Effector memory CD4-positive, alpha-beta T cell (primary cell): ENCODE measurements at regions not wholly inside any gene's neighbourhood (a gene's known extent, or its start where the extent isn't known, plus 50 kb on each side); places are given as distances from the start of the nearest gene placed in this dataset.

Source experiments
- DNase-seq, 3 donors: peaks; one replicate each; pipeline ENCODE4 v3.0.0-alpha.2; 2020
- H3K27ac ChIP-seq: 2 replicates; pipeline ENCODE4 v1.7.0; 2013; ENCODE audit warnings: mild to moderate bottlenecking, low read length, moderate library complexity; ENCODE audit not compliant: insufficient read depth, poor library complexity, severe bottlenecking
- H3K27me3 ChIP-seq: replicated peaks from 2 replicates; pipeline ENCODE4 v1.7.0; 2013; ENCODE audit warnings: mild to moderate bottlenecking, low read length; ENCODE audit not compliant: insufficient read depth, control insufficient read depth, poor library complexity, severe bottlenecking
- H3K36me3 ChIP-seq: 2 replicates; pipeline ENCODE4 v1.7.0; 2013; ENCODE audit warnings: mild to moderate bottlenecking, low read length, moderate library complexity; ENCODE audit not compliant: control insufficient read depth, insufficient read depth
- H3K4me1 ChIP-seq: 2 replicates; pipeline ENCODE4 v1.7.0; 2013; ENCODE audit warnings: low read length, mild to moderate bottlenecking; ENCODE audit not compliant: control insufficient read depth, insufficient read depth, poor library complexity, severe bottlenecking
- H3K4me3 ChIP-seq: 2 replicates; pipeline ENCODE4 v1.7.0; 2013; ENCODE audit warnings: low read length, low read depth, mild to moderate bottlenecking; ENCODE audit not compliant: insufficient read depth, poor library complexity, severe bottlenecking
- H3K9me3 ChIP-seq: 2 replicates; pipeline ENCODE4 v1.7.0; 2013; ENCODE audit warnings: mild to moderate bottlenecking, low read length, moderate library complexity; ENCODE audit not compliant: control insufficient read depth

- no peak for DNase-seq
- no peak overlapping the region for H3K4me3 ChIP-seq
- no peaks in the 10 kb centered on the region for H3K9me3 ChIP-seq
- H3K36me3 ChIP-seq = no peaks in the 10 kb centered on the region
- no peaks in the 10 kb centered on the region for H3K27me3 ChIP-seq
- no peak overlapping the region for H3K27ac ChIP-seq
- no peaks in the 10 kb centered on the region for H3K4me1 ChIP-seq
Measured at GRCh38 chr1:116260621-116261020, 112.4 kb upstream of the ATP1A1 start.

GRCh38 chr1:116261227-116261626 is 111.8 kb upstream of the ATP1A1 start:
- H3K9me3 ChIP-seq = no peaks in the 10 kb centered on the region
- H3K27me3 ChIP-seq = no peaks in the 10 kb centered on the region
- no peaks in the 10 kb centered on the region for H3K4me1 ChIP-seq
- no peak for DNase-seq
- H3K27ac ChIP-seq = no peak overlapping the region
- H3K36me3 ChIP-seq = no peaks in the 10 kb centered on the region
- H3K4me3 ChIP-seq = no peak overlapping the region

DNA sequence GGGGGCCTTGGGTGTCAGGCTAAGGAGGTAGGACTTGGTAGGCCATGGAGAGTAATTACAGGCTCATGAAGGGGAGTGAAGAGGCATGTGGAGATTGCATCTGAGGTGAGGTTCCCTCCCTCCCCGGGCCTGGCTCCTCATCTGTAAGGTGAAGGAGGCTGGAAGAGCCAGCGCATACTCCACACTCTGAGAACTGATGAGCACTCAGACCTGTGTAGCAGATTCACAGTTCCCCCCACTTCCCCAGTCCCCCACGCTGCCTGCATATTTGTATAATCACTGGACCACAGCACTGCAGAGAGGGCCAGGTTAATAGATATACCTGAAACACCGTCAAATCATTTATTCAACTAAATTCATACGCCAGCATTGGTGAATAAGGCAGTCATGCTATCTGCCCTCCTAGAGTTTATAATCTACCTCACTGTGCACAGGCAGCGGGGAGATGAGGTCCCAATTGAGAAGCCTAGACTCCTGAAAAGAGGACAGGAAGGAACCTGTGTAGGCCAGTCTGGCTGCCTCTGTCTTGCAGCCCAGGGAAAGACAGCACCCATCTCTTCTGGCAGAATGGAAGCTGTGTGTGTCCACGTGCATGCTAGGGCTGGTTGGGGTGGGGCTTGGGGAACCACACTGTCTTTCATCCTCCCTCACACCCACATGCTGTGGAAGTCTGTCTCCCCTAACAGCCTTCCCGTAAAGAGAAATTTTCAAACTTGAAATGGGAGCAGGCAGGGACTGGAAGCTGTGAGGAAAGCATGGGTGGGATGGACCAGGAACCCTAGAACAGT is 110.6 kb upstream of the ATP1A1 start:
- Histone ChIP-seq H3K9me3 (no peaks in the 10 kb centered on the region), H3K27ac (no peak overlapping the region), H3K27me3 (no peaks in the 10 kb centered on the region), H3K4me3 (no peak overlapping the region), H3K4me1 (no peaks in the 10 kb centered on the region), H3K36me3 (no peaks in the 10 kb centered on the region)
- DNase-seq = no peak

GRCh38 chr1:116262995-116263385 is 110.1 kb upstream of the ATP1A1 start:
- no peak overlapping the region for H3K4me3 ChIP-seq
- no peaks in the 10 kb centered on the region for H3K27me3 ChIP-seq
- H3K4me1 ChIP-seq = no peaks in the 10 kb centered on the region
- H3K27ac ChIP-seq = no peak overlapping the region
- no peaks in the 10 kb centered on the region for H3K36me3 ChIP-seq
- DNase-seq = no peak
- no peaks in the 10 kb centered on the region for H3K9me3 ChIP-seq

GRCh38 chr1:116265931-116266863 is 106.8 kb upstream of the ATP1A1 start:
- H3K9me3 ChIP-seq = no peaks in the 10 kb centered on the region
- DNase-seq = no peak
- H3K4me1 ChIP-seq = no peaks in the 10 kb centered on the region
- H3K36me3 ChIP-seq = no peaks in the 10 kb centered on the region
- H3K27me3 ChIP-seq = no peaks in the 10 kb centered on the region
- no peak overlapping the region for H3K27ac ChIP-seq
- H3K4me3 ChIP-seq = no peak overlapping the region

GRCh38 chr1:116266864-116267212 is 106.2 kb upstream of the ATP1A1 start:
- DNase-seq = no peak
- Histone ChIP-seq H3K4me1 (no peaks in the 10 kb centered on the region), H3K27ac (no peak overlapping the region), H3K9me3 (no peaks in the 10 kb centered on the region), H3K36me3 (no peaks in the 10 kb centered on the region), H3K4me3 (no peak overlapping the region), H3K27me3 (no peaks in the 10 kb centered on the region)

DNA sequence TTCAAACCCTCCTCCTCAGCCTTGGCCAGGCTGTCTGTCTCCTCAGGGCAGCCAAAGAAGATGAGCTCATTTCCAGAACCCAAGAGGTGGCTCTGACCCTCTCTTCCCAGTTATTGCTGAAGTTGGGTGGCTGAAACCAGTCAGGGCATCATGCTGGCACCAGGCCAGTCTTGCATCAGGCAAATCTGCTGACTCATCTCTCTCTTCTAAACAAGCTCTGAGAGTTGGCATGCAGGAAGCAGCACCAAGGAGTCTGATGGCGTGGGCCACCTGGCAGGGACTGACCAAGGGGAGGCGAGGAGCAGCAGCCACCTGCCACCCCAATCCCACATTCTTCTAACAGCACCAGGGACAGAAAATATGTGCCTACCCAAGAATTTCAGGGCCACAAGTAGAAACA is 104.8 kb upstream of the ATP1A1 start:
- no peak for DNase-seq
- Histone ChIP-seq H3K27me3 (no peaks in the 10 kb centered on the region), H3K27ac (no peak overlapping the region), H3K36me3 (no peaks in the 10 kb centered on the region), H3K4me1 (no peaks in the 10 kb centered on the region), H3K9me3 (no peaks in the 10 kb centered on the region), H3K4me3 (no peak overlapping the region)

- Histone ChIP-seq H3K27me3 (no peaks in the 10 kb centered on the region), H3K4me1 (no peaks in the 10 kb centered on the region), H3K4me3 (no peak overlapping the region), H3K36me3 (no peaks in the 10 kb centered on the region), H3K9me3 (no peaks in the 10 kb centered on the region), H3K27ac (no peak overlapping the region)
- DNase-seq = no peak
Measured at GRCh38 chr1:116270316-116271057, 102.6 kb upstream of the ATP1A1 start.

DNA sequence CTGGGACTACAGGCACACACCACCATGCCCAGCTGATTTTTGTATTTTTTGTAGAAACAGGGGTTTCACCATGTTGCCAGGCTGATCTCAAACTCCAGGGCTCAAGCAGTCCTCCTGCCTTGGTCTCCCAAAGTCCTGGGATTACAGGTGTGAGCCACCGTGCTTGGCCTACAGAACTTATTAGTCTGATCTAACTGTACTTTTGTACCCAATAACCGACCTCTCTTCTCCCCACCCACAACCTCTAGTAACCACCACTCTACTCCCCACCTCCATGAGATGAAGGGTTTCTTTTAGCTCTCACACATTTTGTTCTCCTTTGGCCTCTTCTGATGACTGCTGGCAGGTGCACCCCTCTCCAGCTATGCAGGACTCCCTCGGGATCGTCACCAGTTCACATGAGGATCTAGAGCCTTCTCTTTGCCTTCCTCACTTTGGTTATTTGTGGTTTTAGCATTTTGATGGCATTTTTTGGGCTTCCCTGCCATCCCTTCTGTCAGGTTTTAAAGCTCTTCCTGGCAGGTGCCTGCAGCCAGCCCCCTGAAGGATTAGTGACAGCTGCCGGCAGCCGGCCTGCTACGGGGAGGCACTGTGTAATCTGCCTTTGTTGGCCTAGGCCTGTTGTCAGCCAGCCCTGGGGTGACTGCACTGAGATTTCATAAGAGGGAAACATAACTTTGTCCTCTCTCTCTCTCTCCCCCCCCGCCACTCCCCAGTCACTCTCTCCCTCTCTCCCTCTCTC is 99.8 kb upstream of the ATP1A1 start:
- no peaks in the 10 kb centered on the region for H3K36me3 ChIP-seq
- no peaks in the 10 kb centered on the region for H3K27me3 ChIP-seq
- H3K4me3 ChIP-seq = no peak overlapping the region
- H3K27ac ChIP-seq = no peak overlapping the region
- no peaks in the 10 kb centered on the region for H3K4me1 ChIP-seq
- H3K9me3 ChIP-seq = no peaks in the 10 kb centered on the region
- DNase-seq = no peak
